SJSA1 (cell line): ENCODE measurements at regions not wholly inside any gene's neighbourhood (a gene's known extent, or its start where the extent isn't known, plus 50 kb on each side); places are given as distances from the start of the nearest gene placed in this dataset.

ENCODE experiments used
- DNase-seq, 2 experiments: peaks; one replicate each; pipeline ENCODE4 v3.0.0-alpha.2; 2015 to 2020; ENCODE audit warnings: low spot score in 2 of 2, low read depth in 1 of 2
- H3K27ac ChIP-seq: fragments of 250-450 bp; sonication (Bioruptor Pico); 2 replicates; pipeline ENCODE4 v1.5.1; 2020; ENCODE audit warnings: mild to moderate bottlenecking, moderate library complexity
- H3K27me3 ChIP-seq: fragments of 250-450 bp; sonication (Bioruptor Pico); replicated peaks from 2 replicates; pipeline ENCODE4 v1.5.1; 2020; ENCODE audit warnings: mild to moderate bottlenecking, moderate library complexity
- H3K36me3 ChIP-seq: fragments of 250-450 bp; sonication (Bioruptor Pico); 2 replicates; pipeline ENCODE4 v1.5.1; 2020; ENCODE audit warnings: mild to moderate bottlenecking
- H3K4me1 ChIP-seq: fragments of 250-450 bp; sonication (Bioruptor Pico); replicated peaks from 2 replicates; pipeline ENCODE4 v1.6.1; 2021; ENCODE audit warnings: mild to moderate bottlenecking
- H3K4me3 ChIP-seq: fragments of 250-450 bp; sonication (Bioruptor Pico); 2 replicates; pipeline ENCODE4 v1.5.1; 2020; ENCODE audit warnings: mild to moderate bottlenecking
- H3K9me3 ChIP-seq: fragments of 250-450 bp; sonication (Bioruptor Pico); replicated peaks from 2 replicates; pipeline ENCODE4 v1.5.1; 2020; ENCODE audit warnings: mild to moderate bottlenecking

- no peaks in the 10 kb centered on the region for H3K9me3 ChIP-seq
- H3K4me1 ChIP-seq = peaks cover 49% of the 10 kb centered on the region
- no peaks in the 10 kb centered on the region for H3K27me3 ChIP-seq
- no peaks in the 10 kb centered on the region for H3K36me3 ChIP-seq
- H3K4me3 ChIP-seq = no peak overlapping the region
- DNase-seq = no peak
- H3K27ac ChIP-seq = no peak overlapping the region
Observed at GRCh38 chr2:45261746-45262145, 252.5 kb upstream of the SIX2 start.

- no peaks in the 10 kb centered on the region for H3K36me3 ChIP-seq
- no peak overlapping the region for H3K27ac ChIP-seq
- DNase-seq = no peak
- H3K4me1 ChIP-seq = peaks cover 53% of the 10 kb centered on the region
- no peak overlapping the region for H3K4me3 ChIP-seq
- H3K9me3 ChIP-seq = no peaks in the 10 kb centered on the region
- H3K27me3 ChIP-seq = no peaks in the 10 kb centered on the region
Observed at GRCh38 chr2:45260946-45261345, 251.7 kb upstream of the SIX2 start.

GRCh38 chr2:45259547-45260160, 250.4 kb upstream of the SIX2 start:
- Histone ChIP-seq H3K4me1 (peaks cover 48% of the 10 kb centered on the region), H3K27me3 (no peaks in the 10 kb centered on the region), H3K9me3 (no peaks in the 10 kb centered on the region), H3K36me3 (no peaks in the 10 kb centered on the region), H3K4me3 (no peak overlapping the region), H3K27ac (no peak overlapping the region)
- peak in 1 of 2 experiments; percentile 39 for DNase-seq

GRCh38 chr2:45259138-45259537, 249.9 kb upstream of the SIX2 start:
- Histone ChIP-seq H3K36me3 (no peaks in the 10 kb centered on the region), H3K4me3 (no peak overlapping the region), H3K27me3 (no peaks in the 10 kb centered on the region), H3K9me3 (no peaks in the 10 kb centered on the region), H3K27ac (no peak overlapping the region), H3K4me1 (peaks cover 53% of the 10 kb centered on the region)
- DNase-seq = no peak

GRCh38 chr2:45258311-45258710, 249.1 kb upstream of the SIX2 start:
- Histone ChIP-seq H3K36me3 (no peaks in the 10 kb centered on the region), H3K4me3 (no peak overlapping the region), H3K27ac (no peak overlapping the region), H3K4me1 (peaks cover 60% of the 10 kb centered on the region), H3K27me3 (no peaks in the 10 kb centered on the region), H3K9me3 (no peaks in the 10 kb centered on the region)
- no peak for DNase-seq

GRCh38 chr2:45257820-45258219, 248.6 kb upstream of the SIX2 start:
- peaks cover 63% of the 10 kb centered on the region for H3K4me1 ChIP-seq
- no peak overlapping the region for H3K27ac ChIP-seq
- no peaks in the 10 kb centered on the region for H3K27me3 ChIP-seq
- H3K4me3 ChIP-seq = no peak overlapping the region
- no peaks in the 10 kb centered on the region for H3K36me3 ChIP-seq
- DNase-seq = no peak
- no peaks in the 10 kb centered on the region for H3K9me3 ChIP-seq

- H3K4me3 ChIP-seq = no peak overlapping the region
- no peaks in the 10 kb centered on the region for H3K36me3 ChIP-seq
- no peaks in the 10 kb centered on the region for H3K9me3 ChIP-seq
- H3K27ac ChIP-seq = no peak overlapping the region
- no peaks in the 10 kb centered on the region for H3K27me3 ChIP-seq
- DNase-seq = peak; percentile 70 to 71
- H3K4me1 ChIP-seq = peaks cover 65% of the 10 kb centered on the region
Observed at GRCh38 chr2:45256867-45257641, 247.8 kb upstream of the SIX2 start.

- H3K9me3 ChIP-seq = peaks cover 4% of the 10 kb centered on the region
- no peak for DNase-seq
- peaks cover 67% of the 10 kb centered on the region for H3K4me1 ChIP-seq
- H3K27me3 ChIP-seq = no peaks in the 10 kb centered on the region
- no peaks in the 10 kb centered on the region for H3K36me3 ChIP-seq
- H3K27ac ChIP-seq = no peak overlapping the region
- no peak overlapping the region for H3K4me3 ChIP-seq
Observed at GRCh38 chr2:45256173-45256866, 247.1 kb upstream of the SIX2 start.

GRCh38 chr2:45255563-45255962, 246.3 kb upstream of the SIX2 start:
- Histone ChIP-seq H3K36me3 (no peaks in the 10 kb centered on the region), H3K9me3 (peaks cover 4% of the 10 kb centered on the region), H3K4me1 (peaks cover 59% of the 10 kb centered on the region), H3K27me3 (no peaks in the 10 kb centered on the region), H3K27ac (no peak overlapping the region), H3K4me3 (no peak overlapping the region)
- DNase-seq = no peak

GRCh38 chr2:45254025-45254424, 244.8 kb upstream of the SIX2 start:
- Histone ChIP-seq H3K9me3 (peaks cover 4% of the 10 kb centered on the region), H3K27ac (no peak overlapping the region), H3K27me3 (no peaks in the 10 kb centered on the region), H3K4me3 (no peak overlapping the region), H3K4me1 (peaks cover 50% of the 10 kb centered on the region), H3K36me3 (no peaks in the 10 kb centered on the region)
- DNase-seq = no peak

GRCh38 chr2:45253151-45253550, 243.9 kb upstream of the SIX2 start:
- DNase-seq = peak in 1 of 2 experiments; percentile 66
- H3K4me1 ChIP-seq = peaks cover 44% of the 10 kb centered on the region
- no peak overlapping the region for H3K27ac ChIP-seq
- no peak overlapping the region for H3K4me3 ChIP-seq
- peaks cover 4% of the 10 kb centered on the region for H3K9me3 ChIP-seq
- H3K36me3 ChIP-seq = no peaks in the 10 kb centered on the region
- H3K27me3 ChIP-seq = no peaks in the 10 kb centered on the region

- H3K27ac ChIP-seq = no peak overlapping the region
- H3K9me3 ChIP-seq = peaks cover 4% of the 10 kb centered on the region
- no peak for DNase-seq
Observed at GRCh38 chr2:45250176-45250575, 240.9 kb upstream of the SIX2 start.

GRCh38 chr2:45248214-45248613, 239.0 kb upstream of the SIX2 start:
- H3K36me3 ChIP-seq = no peaks in the 10 kb centered on the region
- H3K4me3 ChIP-seq = no peak overlapping the region
- H3K4me1 ChIP-seq = peaks cover 13% of the 10 kb centered on the region
- no peak overlapping the region for H3K27ac ChIP-seq
- no peak for DNase-seq
- H3K27me3 ChIP-seq = no peaks in the 10 kb centered on the region
- H3K9me3 ChIP-seq = peaks cover 4% of the 10 kb centered on the region

More at GRCh38 chr2:45250176-45250575, 240.9 kb upstream of the SIX2 start:
- no peaks in the 10 kb centered on the region for H3K27me3 ChIP-seq
- no peaks in the 10 kb centered on the region for H3K36me3 ChIP-seq
- no peak overlapping the region for H3K4me3 ChIP-seq
- peaks cover 26% of the 10 kb centered on the region for H3K4me1 ChIP-seq

- Histone ChIP-seq H3K27me3 (no peaks in the 10 kb centered on the region), H3K9me3 (no peaks in the 10 kb centered on the region), H3K4me1 (peaks cover 22% of the 10 kb centered on the region), H3K27ac (no peak overlapping the region), H3K36me3 (no peaks in the 10 kb centered on the region), H3K4me3 (no peak overlapping the region)
- no peak for DNase-seq
Observed at GRCh38 chr2:45244928-45245327, 235.7 kb upstream of the SIX2 start.
